PC-9 (cell line): ENCODE measurements at regions not wholly inside any gene's neighbourhood (a gene's known extent, or its start where the extent isn't known, plus 50 kb on each side); places are given as distances from the start of the nearest gene placed in this dataset.

Source experiments
- BruUV-seq: library from RNA; stranded (reverse); fragments of 400-500 nt; replicated peaks from 2 replicates; lab custom pipeline; 2021; lab: Mats Ljungman, UMichigan
- CTCF ChIA-PET: fragments of 300-600 bp; sonication (Branson Sonifier 250); formaldehyde crosslinking; loops from one replicate; lab custom pipeline; 2022; ENCODE audit warnings: antibody characterized with exemption; lab: Charles Lee
- POLR2A ChIA-PET: fragments of 300-600 bp; sonication (Branson Sonifier 250); formaldehyde crosslinking; loops from one replicate; lab custom pipeline; 2022; ENCODE audit warnings: antibody characterized with exemption; ENCODE audit not compliant: unreplicated experiment; lab: Charles Lee
- DNase-seq, 2 experiments: peaks; one replicate each; pipeline versions ENCODE4 v3.0.0 to v3.0.0-alpha.2; 2015 to 2022; ENCODE audit warnings: mixed read lengths in 1 of 2
- H2AFZ ChIP-seq: fragments of 200-600 bp; sonication (generic); 2 replicates; pipeline ENCODE4 v1.8.1; 2017; ENCODE audit warnings: antibody characterized with exemption
- H3F3A ChIP-seq: fragments of 200-600 bp; sonication (generic); 2 replicates; pipeline ENCODE4 v1.8.1; 2017; ENCODE audit warnings: antibody characterized with exemption, mild to moderate bottlenecking, low read depth; ENCODE audit not compliant: insufficient read depth
- H3K27ac ChIP-seq: fragments of 200-600 bp; sonication (generic); 2 replicates; pipeline ENCODE4 v1.6.1; 2016; ENCODE audit warnings: mixed run types
- H3K27me3 ChIP-seq: fragments of 200-600 bp; sonication (generic); 2 replicates; pipeline ENCODE4 v1.6.1; 2016; ENCODE audit warnings: low read depth, mixed run types; ENCODE audit not compliant: insufficient read depth
- H3K36me3 ChIP-seq: fragments of 200-600 bp; sonication (generic); 2 replicates; pipeline ENCODE4 v1.6.1; 2016; ENCODE audit warnings: low read depth, mixed run types
- H3K4me1 ChIP-seq: fragments of 200-600 bp; sonication (generic); replicated peaks from 2 replicates; pipeline ENCODE4 v1.6.1; 2016; ENCODE audit warnings: mixed run types; ENCODE audit not compliant: insufficient read depth
- H3K4me2 ChIP-seq: fragments of 200-600 bp; sonication (generic); 2 replicates; pipeline ENCODE4 v1.6.1; 2017; ENCODE audit warnings: mixed run types
- H3K4me3 ChIP-seq: fragments of 200-600 bp; sonication (generic); 2 replicates; pipeline ENCODE4 v1.6.1; 2016; ENCODE audit warnings: mixed run types
- H3K79me2 ChIP-seq: fragments of 200-600 bp; sonication (generic); 2 replicates; pipeline ENCODE4 v1.6.1; 2017; ENCODE audit warnings: low read depth, mixed run types
- H3K9me2 ChIP-seq: fragments of 200-600 bp; sonication (generic); 2 replicates; pipeline ENCODE4 v1.8.1; 2017; ENCODE audit warnings: mild to moderate bottlenecking; ENCODE audit not compliant: insufficient read depth
- H3K9me3 ChIP-seq: fragments of 200-600 bp; sonication (generic); 2 replicates; pipeline ENCODE4 v1.8.1; 2016; ENCODE audit warnings: low read depth; ENCODE audit not compliant: insufficient read depth
- H4K20me1 ChIP-seq: fragments of 200-600 bp; sonication (generic); 2 replicates; pipeline ENCODE4 v1.8.1; 2017; ENCODE audit not compliant: insufficient read depth
- EZH2 ChIP-seq: fragments of 200-600 bp; sonication (generic); IDR thresholded peaks from 2 replicates; pipeline ENCODE4 v1.8.0; 2017; ENCODE audit warnings: antibody characterized with exemption, low read depth
- intact Hi-C: fragments of 100-400 bp; cut with micrococcal nuclease; formaldehyde crosslinking; loops from one replicate; pipeline ENCODE4 v1.10.0; 2022; ENCODE audit not compliant: unreplicated experiment
- TF ChIP-seq, protein P1 (sequence below): fragments of 200-600 bp; sonication (generic); conservative IDR thresholded peaks from 2 replicates; pipeline ENCODE4 v1.6.1; 2017; ENCODE audit warnings: mixed run types, antibody characterized with exemption, mild to moderate bottlenecking, moderate library complexity

DNA sequence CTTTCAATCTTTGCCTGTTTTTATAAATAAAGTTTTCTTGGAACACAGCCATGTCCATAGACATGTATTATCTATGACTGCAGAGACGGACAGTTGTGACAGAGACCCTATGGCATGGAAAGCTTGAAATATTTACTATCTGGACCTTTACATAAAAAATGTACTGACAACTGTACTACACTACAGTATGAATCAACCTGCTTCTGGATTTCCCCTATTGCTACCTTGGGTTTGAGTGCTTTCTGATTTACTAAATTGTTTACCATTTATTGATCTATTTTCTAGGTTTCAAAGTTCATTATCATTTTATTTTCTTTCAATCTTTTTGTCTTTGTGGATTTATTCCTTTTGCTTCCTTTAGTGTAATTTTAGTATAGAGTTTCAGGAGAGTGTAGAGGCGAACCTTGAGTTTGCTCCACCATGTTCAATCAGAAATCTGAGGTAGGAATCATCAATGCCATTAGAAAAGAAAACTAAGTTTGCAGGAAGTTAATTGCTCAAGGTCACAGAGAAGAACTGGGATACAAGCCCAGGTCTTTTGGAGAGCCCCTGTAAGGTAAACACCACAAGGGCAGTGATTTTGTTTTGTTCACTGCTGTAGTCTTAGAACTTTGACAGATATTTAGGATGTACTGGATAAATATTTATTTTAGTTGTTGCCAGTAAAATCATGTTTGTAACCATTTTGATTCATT, 352.8 kb upstream of the SYNCRIP start:
- Histone ChIP-seq H3F3A (no peaks in the 10 kb centered on the region), H2AFZ (no peak overlapping the region), H3K4me2 (no peak overlapping the region), H3K79me2 (no peaks in the 10 kb centered on the region), H3K4me3 (no peak overlapping the region), H3K9me2 (no peaks in the 10 kb centered on the region), H3K36me3 (no peaks in the 10 kb centered on the region), H3K27ac (no peak overlapping the region), H3K27me3 (no peaks in the 10 kb centered on the region), H3K4me1 (no peaks in the 10 kb centered on the region), H3K9me3 (no peaks in the 10 kb centered on the region), H4K20me1 (no peaks in the 10 kb centered on the region)
- CTCF ChIA-PET = no interaction called here
- no peak for DNase-seq
- no TSS peak for BruUV-seq
- POLR2A ChIA-PET = no interaction called here
- TF ChIP-seq, protein P1, sequence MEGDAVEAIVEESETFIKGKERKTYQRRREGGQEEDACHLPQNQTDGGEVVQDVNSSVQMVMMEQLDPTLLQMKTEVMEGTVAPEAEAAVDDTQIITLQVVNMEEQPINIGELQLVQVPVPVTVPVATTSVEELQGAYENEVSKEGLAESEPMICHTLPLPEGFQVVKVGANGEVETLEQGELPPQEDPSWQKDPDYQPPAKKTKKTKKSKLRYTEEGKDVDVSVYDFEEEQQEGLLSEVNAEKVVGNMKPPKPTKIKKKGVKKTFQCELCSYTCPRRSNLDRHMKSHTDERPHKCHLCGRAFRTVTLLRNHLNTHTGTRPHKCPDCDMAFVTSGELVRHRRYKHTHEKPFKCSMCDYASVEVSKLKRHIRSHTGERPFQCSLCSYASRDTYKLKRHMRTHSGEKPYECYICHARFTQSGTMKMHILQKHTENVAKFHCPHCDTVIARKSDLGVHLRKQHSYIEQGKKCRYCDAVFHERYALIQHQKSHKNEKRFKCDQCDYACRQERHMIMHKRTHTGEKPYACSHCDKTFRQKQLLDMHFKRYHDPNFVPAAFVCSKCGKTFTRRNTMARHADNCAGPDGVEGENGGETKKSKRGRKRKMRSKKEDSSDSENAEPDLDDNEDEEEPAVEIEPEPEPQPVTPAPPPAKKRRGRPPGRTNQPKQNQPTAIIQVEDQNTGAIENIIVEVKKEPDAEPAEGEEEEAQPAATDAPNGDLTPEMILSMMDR = no peak
- no peak for TF ChIP-seq EZH2
- intact Hi-C loops = no loop called here

DNA sequence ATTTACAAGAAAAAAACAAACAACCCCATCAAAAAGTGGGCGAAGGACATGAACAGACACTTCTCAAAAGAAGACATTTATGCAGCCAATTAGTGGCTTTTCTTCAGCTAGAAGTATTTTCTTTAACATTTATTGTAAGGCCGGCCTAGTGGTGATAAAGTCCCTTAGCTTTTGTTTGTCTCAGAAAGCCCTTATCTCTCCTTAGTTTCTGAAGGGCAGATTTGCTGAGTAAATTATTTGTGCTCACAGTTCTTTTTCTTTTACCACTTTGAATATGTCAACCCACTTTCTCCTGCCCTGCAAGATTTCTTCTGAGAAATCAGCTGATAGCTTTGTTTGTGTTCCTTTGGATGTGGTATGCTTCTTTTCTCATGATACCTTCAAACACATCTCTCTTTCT, 344.0 kb upstream of the SYNCRIP start:
- H3K4me3 ChIP-seq = no peak overlapping the region
- no peaks in the 10 kb centered on the region for H3K4me1 ChIP-seq
- TF ChIP-seq, protein P1 = no peak
- no peak for TF ChIP-seq EZH2
- H3F3A ChIP-seq = no peaks in the 10 kb centered on the region
- no peak overlapping the region for H3K27ac ChIP-seq
- no peaks in the 10 kb centered on the region for H3K9me3 ChIP-seq
- no peak overlapping the region for H3K4me2 ChIP-seq
- H3K36me3 ChIP-seq = no peaks in the 10 kb centered on the region
- H3K9me2 ChIP-seq = no peaks in the 10 kb centered on the region
- intact Hi-C loops = no loop called here
- no peaks in the 10 kb centered on the region for H3K79me2 ChIP-seq
- H4K20me1 ChIP-seq = no peaks in the 10 kb centered on the region
- DNase-seq = no peak
- BruUV-seq = no TSS peak
- no peak overlapping the region for H2AFZ ChIP-seq
- H3K27me3 ChIP-seq = no peaks in the 10 kb centered on the region
- CTCF ChIA-PET = no interaction called here
- POLR2A ChIA-PET = no interaction called here

GRCh38 chr6:85983032-85983659, 340.5 kb upstream of the SYNCRIP start:
- no peak for TF ChIP-seq EZH2
- TF ChIP-seq, protein P1 = no peak
- POLR2A ChIA-PET = no interaction called here
- H3K9me2 ChIP-seq = no peaks in the 10 kb centered on the region
- CTCF ChIA-PET = no interaction called here
- H3K4me3 ChIP-seq = no peak overlapping the region
- H3K4me2 ChIP-seq = no peak overlapping the region
- H4K20me1 ChIP-seq = no peaks in the 10 kb centered on the region
- H2AFZ ChIP-seq = no peak overlapping the region
- no peaks in the 10 kb centered on the region for H3K27me3 ChIP-seq
- H3K9me3 ChIP-seq = no peaks in the 10 kb centered on the region
- no TSS peak for BruUV-seq
- H3F3A ChIP-seq = no peaks in the 10 kb centered on the region
- H3K36me3 ChIP-seq = no peaks in the 10 kb centered on the region
- H3K79me2 ChIP-seq = no peaks in the 10 kb centered on the region
- no peaks in the 10 kb centered on the region for H3K4me1 ChIP-seq
- no peak for DNase-seq
- intact Hi-C loops = no loop called here
- no peak overlapping the region for H3K27ac ChIP-seq
